ENCODE measurements at regions not wholly inside any gene's neighbourhood (a gene's known extent, or its start where the extent isn't known, plus 50 kb on each side); places are given as distances from the start of the nearest gene placed in this dataset.

DNA sequence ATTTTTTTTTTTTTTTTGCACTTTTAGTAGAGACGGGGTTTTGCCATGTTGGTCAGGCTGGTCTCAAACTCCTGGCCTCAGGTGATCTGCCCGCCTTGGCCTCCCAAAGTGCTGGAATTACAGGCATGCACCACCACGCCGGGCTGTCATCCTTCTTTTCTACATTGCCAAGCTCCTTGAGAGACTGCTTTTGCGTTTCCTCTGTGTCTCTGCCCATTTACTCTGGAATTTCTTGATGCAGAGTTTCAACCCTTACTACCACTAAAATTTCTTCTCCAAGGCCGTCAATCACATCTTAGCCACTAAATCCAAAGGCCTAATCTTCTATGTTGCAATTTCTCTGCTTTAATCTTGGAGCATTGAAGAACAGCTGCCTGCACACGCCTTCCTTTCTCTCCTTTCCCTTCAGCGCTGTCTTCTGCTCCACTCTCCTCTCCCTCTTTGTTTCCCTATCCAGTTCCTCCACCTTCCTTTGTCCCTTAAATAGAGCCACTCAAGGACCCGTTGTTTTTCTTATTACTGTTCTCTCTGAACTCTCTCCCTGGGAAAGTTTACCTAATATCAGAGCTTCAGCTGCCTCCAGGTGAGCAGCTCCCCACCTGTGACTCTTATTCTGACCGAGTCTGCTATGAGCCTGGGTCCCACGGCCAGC is 98.8 kb downstream of the SLC35B3 start:
- Histone ChIP-seq H3K4me1 (ENCODE audit: insufficient read depth, low read length, poor library complexity, severe bottlenecking) (no peaks in the 10 kb centered on the region), H4K20me1 (ENCODE audit: insufficient read depth, low read length, poor library complexity, severe bottlenecking) (no peaks in the 10 kb centered on the region), H3K9me2 (replicated peaks; ENCODE audit: low read depth, low read length) (no peaks in the 10 kb centered on the region), H3K36me3 (ENCODE audit: insufficient read depth, low read length) (no peaks in the 10 kb centered on the region), H3K27me3 (ENCODE audit: insufficient read depth, low read length, poor library complexity, severe bottlenecking) (no peaks in the 10 kb centered on the region), H3K4me3 (ENCODE audit: low read length, poor library complexity, severe bottlenecking) (no peak overlapping the region), H3K4me2 (ENCODE audit: low read depth, low read length, poor library complexity, severe bottlenecking) (no peak overlapping the region), H3K9me3 (ENCODE audit: insufficient read depth, low read depth, low read length) (no peaks in the 10 kb centered on the region), H2AFZ (ENCODE audit: low read length) (no peak overlapping the region), H3K79me2 (ENCODE audit: insufficient read depth, low read length) (no peaks in the 10 kb centered on the region), H3F3A (ENCODE audit: low read depth) (no peaks in the 10 kb centered on the region), H3K9ac (ENCODE audit: low read depth, low read length, poor library complexity, severe bottlenecking) (no peak overlapping the region)
- TF ChIP-seq EZH2phosphoT487 (IDR thresholded peaks at IDR 0.05; ENCODE audit: borderline replicate concordance), result no peak
- TF ChIP-seq, protein P1, sequence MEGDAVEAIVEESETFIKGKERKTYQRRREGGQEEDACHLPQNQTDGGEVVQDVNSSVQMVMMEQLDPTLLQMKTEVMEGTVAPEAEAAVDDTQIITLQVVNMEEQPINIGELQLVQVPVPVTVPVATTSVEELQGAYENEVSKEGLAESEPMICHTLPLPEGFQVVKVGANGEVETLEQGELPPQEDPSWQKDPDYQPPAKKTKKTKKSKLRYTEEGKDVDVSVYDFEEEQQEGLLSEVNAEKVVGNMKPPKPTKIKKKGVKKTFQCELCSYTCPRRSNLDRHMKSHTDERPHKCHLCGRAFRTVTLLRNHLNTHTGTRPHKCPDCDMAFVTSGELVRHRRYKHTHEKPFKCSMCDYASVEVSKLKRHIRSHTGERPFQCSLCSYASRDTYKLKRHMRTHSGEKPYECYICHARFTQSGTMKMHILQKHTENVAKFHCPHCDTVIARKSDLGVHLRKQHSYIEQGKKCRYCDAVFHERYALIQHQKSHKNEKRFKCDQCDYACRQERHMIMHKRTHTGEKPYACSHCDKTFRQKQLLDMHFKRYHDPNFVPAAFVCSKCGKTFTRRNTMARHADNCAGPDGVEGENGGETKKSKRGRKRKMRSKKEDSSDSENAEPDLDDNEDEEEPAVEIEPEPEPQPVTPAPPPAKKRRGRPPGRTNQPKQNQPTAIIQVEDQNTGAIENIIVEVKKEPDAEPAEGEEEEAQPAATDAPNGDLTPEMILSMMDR (conservative IDR thresholded peaks at IDR 0.05; ENCODE audit: low read length), result no peak

- H3K9me2 ChIP-seq (replicated peaks; ENCODE audit: low read depth, low read length), result no peaks in the 10 kb centered on the region
- no peak overlapping the region for H3K9ac ChIP-seq (ENCODE audit: low read depth, low read length, poor library complexity, severe bottlenecking)
- no peaks in the 10 kb centered on the region for H3K4me1 ChIP-seq (ENCODE audit: insufficient read depth, low read length, poor library complexity, severe bottlenecking)
- H3F3A ChIP-seq (ENCODE audit: low read depth), result no peaks in the 10 kb centered on the region
- no peaks in the 10 kb centered on the region for H3K79me2 ChIP-seq (ENCODE audit: insufficient read depth, low read length)
- H3K36me3 ChIP-seq (ENCODE audit: insufficient read depth, low read length), result no peaks in the 10 kb centered on the region
- H3K4me3 ChIP-seq (ENCODE audit: low read length, poor library complexity, severe bottlenecking), result no peak overlapping the region
- no peaks in the 10 kb centered on the region for H3K27me3 ChIP-seq (ENCODE audit: insufficient read depth, low read length, poor library complexity, severe bottlenecking)
- TF ChIP-seq, protein P1 (conservative IDR thresholded peaks at IDR 0.05; ENCODE audit: low read length), result no peak
- TF ChIP-seq EZH2phosphoT487 (IDR thresholded peaks at IDR 0.05; ENCODE audit: borderline replicate concordance), result no peak
- H4K20me1 ChIP-seq (ENCODE audit: insufficient read depth, low read length, poor library complexity, severe bottlenecking), result no peaks in the 10 kb centered on the region
- H3K9me3 ChIP-seq (ENCODE audit: insufficient read depth, low read depth, low read length), result no peaks in the 10 kb centered on the region
- H3K4me2 ChIP-seq (ENCODE audit: low read depth, low read length, poor library complexity, severe bottlenecking), result no peak overlapping the region
- no peak overlapping the region for H2AFZ ChIP-seq (ENCODE audit: low read length)
Observed at GRCh38 chr6:8335896-8336295, 99.4 kb downstream of the SLC35B3 start.

- H3K4me1 ChIP-seq (ENCODE audit: insufficient read depth, low read length, poor library complexity, severe bottlenecking), result no peaks in the 10 kb centered on the region
- H3K4me3 ChIP-seq (ENCODE audit: low read length, poor library complexity, severe bottlenecking), result no peak overlapping the region
- no peak overlapping the region for H2AFZ ChIP-seq (ENCODE audit: low read length)
- H3K9me3 ChIP-seq (ENCODE audit: insufficient read depth, low read depth, low read length), result no peaks in the 10 kb centered on the region
- H3F3A ChIP-seq (ENCODE audit: low read depth), result no peaks in the 10 kb centered on the region
- no peak overlapping the region for H3K9ac ChIP-seq (ENCODE audit: low read depth, low read length, poor library complexity, severe bottlenecking)
- no peaks in the 10 kb centered on the region for H4K20me1 ChIP-seq (ENCODE audit: insufficient read depth, low read length, poor library complexity, severe bottlenecking)
- TF ChIP-seq, protein P1 (conservative IDR thresholded peaks at IDR 0.05; ENCODE audit: low read length), result no peak
- TF ChIP-seq EZH2phosphoT487 (IDR thresholded peaks at IDR 0.05; ENCODE audit: borderline replicate concordance), result no peak
- H3K9me2 ChIP-seq (replicated peaks; ENCODE audit: low read depth, low read length), result no peaks in the 10 kb centered on the region
- no peaks in the 10 kb centered on the region for H3K79me2 ChIP-seq (ENCODE audit: insufficient read depth, low read length)
- no peak overlapping the region for H3K4me2 ChIP-seq (ENCODE audit: low read depth, low read length, poor library complexity, severe bottlenecking)
- no peaks in the 10 kb centered on the region for H3K27me3 ChIP-seq (ENCODE audit: insufficient read depth, low read length, poor library complexity, severe bottlenecking)
- no peaks in the 10 kb centered on the region for H3K36me3 ChIP-seq (ENCODE audit: insufficient read depth, low read length)
Observed at GRCh38 chr6:8335381-8335780, 100.0 kb downstream of the SLC35B3 start.
